LNCaP clone FGC (cell line): ENCODE measurements at regions not wholly inside any gene's neighbourhood (a gene's known extent, or its start where the extent isn't known, plus 50 kb on each side); places are given as distances from the start of the nearest gene placed in this dataset.

ENCODE experiments used
- DNase-seq: peaks from one replicate; pipeline ENCODE4 v3.0.0-alpha.2; 2011; ENCODE audit warnings: low read depth
- H3K4me3 ChIP-seq: 2 replicates; pipeline ENCODE4 v1.5.1; 2011; ENCODE audit warnings: mild to moderate bottlenecking, low read depth, low read length, control low read depth
- CTCF ChIP-seq: IDR thresholded peaks from 2 replicates; pipeline ENCODE4 v1.5.1; 2012; ENCODE audit warnings: mild to moderate bottlenecking; ENCODE audit not compliant: control insufficient read depth, insufficient read depth; ENCODE audit errors: extremely low read depth

- no peak overlapping the region for H3K4me3 ChIP-seq
- DNase-seq = no peak
- TF ChIP-seq CTCF = no peak
Measured at GRCh38 chr4:123871341-123871740, 474.7 kb downstream of the SPRY1 start.

- no peak for DNase-seq
- no peak for TF ChIP-seq CTCF
- no peak overlapping the region for H3K4me3 ChIP-seq
Measured at GRCh38 chr4:123874063-123874462, 477.5 kb downstream of the SPRY1 start.

- DNase-seq = no peak
- TF ChIP-seq CTCF = no peak
- H3K4me3 ChIP-seq = no peak overlapping the region
Measured at GRCh38 chr4:123876143-123876542, 479.5 kb downstream of the SPRY1 start.

- no peak for TF ChIP-seq CTCF
- no peak overlapping the region for H3K4me3 ChIP-seq
- no peak for DNase-seq
Measured at GRCh38 chr4:123876671-123877101, 480.1 kb downstream of the SPRY1 start.

GRCh38 chr4:123877551-123877950 lies 481.0 kb downstream of the SPRY1 start:
- no peak overlapping the region for H3K4me3 ChIP-seq
- no peak for DNase-seq
- TF ChIP-seq CTCF = no peak

- TF ChIP-seq CTCF = no peak
- no peak for DNase-seq
Measured at GRCh38 chr4:123878976-123879375, 482.4 kb downstream of the SPRY1 start.

GRCh38 chr4:123880631-123881030 lies 484.0 kb downstream of the SPRY1 start:
- no peak for TF ChIP-seq CTCF
- H3K4me3 ChIP-seq = no peak overlapping the region
- no peak for DNase-seq

More at GRCh38 chr4:123878976-123879375, 482.4 kb downstream of the SPRY1 start:
- H3K4me3 ChIP-seq = no peak overlapping the region
